NCI-H2196 treated with DMSO at 0.1 percent for 48 hours (cell line): ENCODE measurements at regions not wholly inside any gene's neighbourhood (a gene's known extent, or its start where the extent isn't known, plus 50 kb on each side); places are given as distances from the start of the nearest gene placed in this dataset.

Experiments
- DNase-seq: peaks from one replicate; lab custom pipeline; 2025; ENCODE audit not compliant: unreplicated experiment; lab: John Stamatoyannopoulos, UW

- no peak for DNase-seq
Measured at GRCh38 chr21:26784974-26785373, 60.2 kb downstream of the ADAMTS1 start.

GRCh38 chr21:26783466-26784195, 61.6 kb downstream of the ADAMTS1 start:
- no peak for DNase-seq

GRCh38 chr21:26782747-26783146, 62.5 kb downstream of the ADAMTS1 start:
- DNase-seq, result no peak

- DNase-seq, result no peak
Measured at GRCh38 chr21:26782331-26782730, 62.9 kb downstream of the ADAMTS1 start.

- no peak for DNase-seq
Measured at GRCh38 chr21:26781331-26781730, 63.9 kb downstream of the ADAMTS1 start.

- DNase-seq, result no peak
Measured at GRCh38 chr21:26777166-26777565, 68.0 kb downstream of the ADAMTS1 start.

GRCh38 chr21:26776310-26777021, 68.7 kb downstream of the ADAMTS1 start:
- no peak for DNase-seq

- no peak for DNase-seq
Measured at GRCh38 chr21:26773058-26773457, 72.2 kb downstream of the ADAMTS1 start.

- DNase-seq, result no peak
Measured at GRCh38 chr21:26769613-26770188, 75.5 kb downstream of the ADAMTS1 start.

- DNase-seq, result no peak
Measured at GRCh38 chr21:26766826-26767325, 78.3 kb downstream of the ADAMTS1 start.

GRCh38 chr21:26761174-26761915, 83.9 kb downstream of the ADAMTS1 start:
- DNase-seq, result no peak

GRCh38 chr21:26759731-26760130, 85.5 kb downstream of the ADAMTS1 start:
- no peak for DNase-seq

GRCh38 chr21:26758083-26758880, 86.9 kb downstream of the ADAMTS1 start:
- DNase-seq, result no peak

- DNase-seq, result no peak
Measured at GRCh38 chr21:26756491-26757159, 88.6 kb downstream of the ADAMTS1 start.

- DNase-seq, result no peak
Measured at GRCh38 chr21:26754853-26755252, 90.4 kb downstream of the ADAMTS1 start.

- DNase-seq, result no peak
Measured at GRCh38 chr21:26753822-26754221, 91.4 kb downstream of the ADAMTS1 start.

GRCh38 chr21:26752849-26753248, 92.4 kb downstream of the ADAMTS1 start:
- DNase-seq, result no peak

- no peak for DNase-seq
Measured at GRCh38 chr21:26751305-26751704, 93.9 kb downstream of the ADAMTS1 start.

GRCh38 chr21:26748066-26748465, 97.1 kb downstream of the ADAMTS1 start:
- DNase-seq, result no peak

GRCh38 chr21:26747216-26747615, 98.0 kb downstream of the ADAMTS1 start:
- DNase-seq, result no peak
